ENCODE measurements at regions not wholly inside any gene's neighbourhood (a gene's known extent, or its start where the extent isn't known, plus 50 kb on each side); places are given as distances from the start of the nearest gene placed in this dataset.
"Not testable (repeated sequence)": the region's sequence is repeated elsewhere in the genome, so short reads cannot be mapped to it uniquely, and the experiment has no call there.

- DNase-seq (ENCODE audit: low spot score): not testable (repeated sequence)
Observed at GRCh38 chr3:156048483-156048882, 71.9 kb upstream of the KCNAB1 start.

GRCh38 chr3:156050918-156051317, 69.5 kb upstream of the KCNAB1 start:
- DNase-seq (ENCODE audit: low spot score): no peak

GRCh38 chr3:156051651-156052050, 68.7 kb upstream of the KCNAB1 start:
- DNase-seq (ENCODE audit: low spot score): no peak

- no peak for DNase-seq (ENCODE audit: low spot score)
Observed at GRCh38 chr3:156052115-156052514, 68.3 kb upstream of the KCNAB1 start.

- DNase-seq (ENCODE audit: low spot score): no peak
Observed at GRCh38 chr3:156059950-156060501, 60.4 kb upstream of the KCNAB1 start.

- DNase-seq (ENCODE audit: low spot score): not testable (repeated sequence)
Observed at GRCh38 chr3:156068151-156068550, 52.2 kb upstream of the KCNAB1 start.

GRCh38 chr3:156070028-156070427, 50.4 kb upstream of the KCNAB1 start:
- no peak for DNase-seq (ENCODE audit: low spot score)
